K562 (cell line): ENCODE measurements at regions not wholly inside any gene's neighbourhood (a gene's known extent, or its start where the extent isn't known, plus 50 kb on each side); places are given as distances from the start of the nearest gene placed in this dataset.

Source experiments
- CTCF ChIP-seq, 3 experiments: IDR thresholded peaks in 2 of 3; conservative IDR thresholded peaks in 1 of 3; 2 replicates each; pipeline ENCODE4 v1.5.1; 2011 to 2012; ENCODE audit warnings: low read length in 3 of 3, mild to moderate bottlenecking in 3 of 3, control low read depth in 2 of 3, improper control_type of control experiment in 1 of 3, inconsistent platforms in 1 of 3, low read depth in 1 of 3, mixed read lengths in 1 of 3, moderate library complexity in 1 of 3; ENCODE audit not compliant: insufficient read depth in 2 of 3
- EZH2 ChIP-seq: IDR thresholded peaks from 2 replicates; pipeline ENCODE4 v1.6.1; 2012; ENCODE audit warnings: low read depth, mild to moderate bottlenecking, inconsistent platforms, low read length, borderline replicate concordance
- FOXA1 ChIP-seq: fragments of 450-650 bp; IDR thresholded peaks from 2 replicates; pipeline ENCODE4 v1.6.1; 2016; ENCODE audit warnings: mild to moderate bottlenecking, borderline replicate concordance
- NCOA1 ChIP-seq: fragments of 450-650 bp; IDR thresholded peaks from 2 replicates; pipeline ENCODE4 v1.6.1; 2016; ENCODE audit warnings: low read depth
- POLR2A ChIP-seq: fragments of 450-650 bp; conservative IDR thresholded peaks from 2 replicates; pipeline ENCODE4 v1.6.1; 2016
- SAP30 ChIP-seq: fragments of 200-600 bp; sonication (generic); IDR thresholded peaks from 2 replicates; pipeline ENCODE4 v1.6.1; 2012; ENCODE audit warnings: borderline replicate concordance, low read depth, mild to moderate bottlenecking, moderate library complexity, low read length, control low read depth, inconsistent platforms; ENCODE audit not compliant: insufficient read depth, poor library complexity, severe bottlenecking
- TBP ChIP-seq: optimal IDR thresholded peaks from 2 replicates; pipeline ENCODE3; 2011; ENCODE audit warnings: low read depth, low read length, improper control_type of control experiment
- TCF3 ChIP-seq: sonication (generic); formaldehyde crosslinking; IDR thresholded peaks from 2 replicates; pipeline ENCODE4 v1.4.0; 2020; ENCODE audit warnings: mild to moderate bottlenecking, missing genetic modification reagents
- U2AF2 ChIP-seq: fragments of 200-400 bp; formaldehyde crosslinking; optimal IDR thresholded peaks from 2 replicates; pipeline ENCODE3; 2017; ENCODE audit warnings: low read depth, mild to moderate bottlenecking, low read length
- ZBTB26 ChIP-seq: fragments of 450-650 bp; formaldehyde crosslinking; IDR thresholded peaks from 2 replicates; pipeline ENCODE4 v1.4.0; 2022; ENCODE audit warnings: missing genetic modification characterization
- ZNF224 ChIP-seq: sonication (generic); formaldehyde crosslinking; IDR thresholded peaks from 2 replicates; pipeline ENCODE4 v1.8.0; 2022; ENCODE audit warnings: mild to moderate bottlenecking, missing genetic modification reagents

- TF ChIP-seq FOXA1 (no peak), ZNF224 (CRISPR knock-in tag) (no peak), EZH2 (no peak), POLR2A (no peak), TCF3 (CRISPR knock-in tag) (no peak), CTCF (IDR thresholded peaks at IDR 0.05 in 2 of 3, conservative IDR thresholded peaks at IDR 0.05 in 1 of 3; ENCODE audit: insufficient read depth in 2 of 3, low read depth in 1 of 3, low read length in 3 of 3) (no peak), ZBTB26 (CRISPR knock-in tag) (no peak), TBP (no peak), U2AF2 (no peak), NCOA1 (no peak), SAP30 (no peak)
Observed at GRCh38 chr2:111707700-111708099, 176.3 kb downstream of the ANAPC1 start.
